ENCODE measurements at regions not wholly inside any gene's neighbourhood (a gene's known extent, or its start where the extent isn't known, plus 50 kb on each side); places are given as distances from the start of the nearest gene placed in this dataset.
"Not testable (repeated sequence)": the region's sequence is repeated elsewhere in the genome, so short reads cannot be mapped to it uniquely, and the experiment has no call there.

- no peak for DNase-seq
Observed at GRCh38 chr10:59448616-59449015, 86.3 kb upstream of the FAM13C start.

- no peak for DNase-seq
Observed at GRCh38 chr10:59435707-59436106, 73.4 kb upstream of the FAM13C start.

- DNase-seq, result no peak
Observed at GRCh38 chr10:59434463-59435321, 72.3 kb upstream of the FAM13C start.

- DNase-seq, result no peak
Observed at GRCh38 chr10:59433720-59434428, 71.5 kb upstream of the FAM13C start.

- DNase-seq, result no peak
Observed at GRCh38 chr10:59432207-59432900, 70.0 kb upstream of the FAM13C start.

- not testable (repeated sequence) for DNase-seq
Observed at GRCh38 chr10:59413795-59414194, 51.4 kb upstream of the FAM13C start.

All from RPMI8226 (cell line).